Fibroblast of lung (primary cell): ENCODE measurements at regions not wholly inside any gene's neighbourhood (a gene's known extent, or its start where the extent isn't known, plus 50 kb on each side); places are given as distances from the start of the nearest gene placed in this dataset.

ENCODE experiments used
- DNase-seq, 2 donors: peaks; one replicate each; pipeline versions ENCODE4 v3.0.0 to v3.0.0-alpha.2; 2010; ENCODE audit warnings: low read depth in 2 of 2
- H2AFZ ChIP-seq: 2 replicates; pipeline ENCODE4 v1.5.1; 2012; ENCODE audit warnings: low read length, control low read depth, inconsistent platforms
- H3K27ac ChIP-seq: 2 replicates; pipeline ENCODE4 v1.5.1; 2011; ENCODE audit warnings: low read length, control low read depth; ENCODE audit not compliant: insufficient read depth
- H3K27me3 ChIP-seq: 2 replicates; pipeline ENCODE4 v1.5.1; 2011; ENCODE audit warnings: mild to moderate bottlenecking, low read length; ENCODE audit not compliant: control insufficient read depth, insufficient read depth
- H3K36me3 ChIP-seq: 2 replicates; pipeline ENCODE4 v1.5.1; 2011; ENCODE audit warnings: low read length; ENCODE audit not compliant: control insufficient read depth, insufficient read depth
- H3K4me1 ChIP-seq: 2 replicates; pipeline ENCODE4 v1.5.1; 2011; ENCODE audit warnings: low read length; ENCODE audit not compliant: control insufficient read depth, insufficient read depth; ENCODE audit errors: extremely low read depth
- H3K4me2 ChIP-seq: 2 replicates; pipeline ENCODE4 v1.5.1; 2011; ENCODE audit warnings: low read length, control low read depth; ENCODE audit not compliant: insufficient read depth; ENCODE audit errors: extremely low read depth
- H3K4me3 ChIP-seq, 4 experiments: fragments of 200-600 bp in 1 of 4; sonication (generic) in 1 of 4; replicated peaks in 1 of 4; 2 replicates each; pipeline ENCODE4 v1.5.1; 2011 to 2016; ENCODE audit warnings: low read length in 4 of 4, low read depth in 3 of 4, mild to moderate bottlenecking in 3 of 4, control low read depth in 2 of 4, inconsistent platforms in 1 of 4, mixed read lengths in 1 of 4; ENCODE audit not compliant: insufficient read depth in 1 of 4; ENCODE audit errors: control extremely low read depth in 1 of 4
- H3K79me2 ChIP-seq: 2 replicates; pipeline ENCODE4 v1.5.1; 2012; ENCODE audit warnings: mild to moderate bottlenecking, low read length, inconsistent platforms; ENCODE audit not compliant: control insufficient read depth, insufficient read depth
- H3K9ac ChIP-seq: 2 replicates; pipeline ENCODE4 v1.5.1; 2011; ENCODE audit warnings: mild to moderate bottlenecking, low read length, control low read depth; ENCODE audit not compliant: insufficient read depth
- H3K9me3 ChIP-seq: 2 replicates; pipeline ENCODE4 v1.5.1; 2012; ENCODE audit warnings: low read depth, low read length; ENCODE audit not compliant: control insufficient read depth, insufficient read depth
- H4K20me1 ChIP-seq: 2 replicates; pipeline ENCODE4 v1.5.1; 2011; ENCODE audit warnings: low read length; ENCODE audit not compliant: control insufficient read depth, insufficient read depth; ENCODE audit errors: extremely low read depth
- CTCF ChIP-seq, 2 donors: IDR thresholded peaks in 1 of 2; conservative IDR thresholded peaks in 1 of 2; 1 replicate in 1 of 2; 2 replicates in 1 of 2; pipeline ENCODE4 v1.5.1; 2011 to 2012; ENCODE audit warnings: low read length in 2 of 2, control low read depth in 1 of 2, inconsistent platforms in 1 of 2, low read depth in 1 of 2, mild to moderate bottlenecking in 1 of 2
- EZH2 ChIP-seq: IDR thresholded peaks from 2 replicates; pipeline ENCODE4 v1.5.1; 2012; ENCODE audit warnings: low read length, control low read depth, mild to moderate bottlenecking; ENCODE audit errors: missing control alignments

DNA sequence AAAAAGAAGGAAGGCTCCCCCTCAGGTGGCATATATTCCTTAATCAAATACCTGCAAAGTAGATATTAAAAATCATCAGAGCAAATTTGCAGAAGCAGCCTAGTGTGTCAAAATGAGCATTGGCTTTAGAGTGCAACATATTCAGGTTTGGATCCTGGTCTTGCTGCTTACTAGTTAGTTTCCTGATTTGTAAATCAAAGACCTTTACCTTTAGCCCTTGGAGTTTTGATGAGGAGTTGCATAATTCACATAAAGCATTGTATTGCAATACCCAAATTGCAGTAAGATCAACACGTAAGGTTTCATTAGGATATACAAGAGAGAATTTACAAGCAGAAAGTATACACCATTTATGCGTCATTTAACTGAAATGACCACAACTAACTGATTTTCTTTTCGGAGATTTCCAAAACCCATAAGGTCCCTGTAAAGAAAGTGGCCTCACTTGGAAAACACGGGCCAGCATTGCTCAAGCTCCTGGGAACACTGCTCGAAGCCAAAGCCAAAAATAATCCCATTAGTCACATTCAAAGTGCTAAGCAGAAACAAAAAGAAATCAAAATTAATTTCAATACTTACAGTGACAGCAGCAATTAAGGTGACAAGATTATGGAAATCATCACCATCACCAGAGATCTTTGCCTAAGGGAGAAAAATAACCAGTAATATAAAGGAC is 415.9 kb upstream of the ERCC4 start:
- DNase-seq = no peak
- no peak overlapping the region for H3K9ac ChIP-seq
- H3K4me2 ChIP-seq = no peak overlapping the region

GRCh38 chr16:13507530-13507929 is 412.4 kb upstream of the ERCC4 start:
- H2AFZ ChIP-seq = no peak overlapping the region
- no peaks in the 10 kb centered on the region for H4K20me1 ChIP-seq
- no peak overlapping the region for H3K4me3 ChIP-seq
- H3K4me1 ChIP-seq = no peaks in the 10 kb centered on the region
- H3K9me3 ChIP-seq = no peaks in the 10 kb centered on the region
- no peak for TF ChIP-seq CTCF (conservative IDR thresholded peaks at IDR 0.05 in 1 of 2, IDR thresholded peaks at IDR 0.05 in 1 of 2; ENCODE audit: low read depth in 1 of 2, low read length in 2 of 2)
- TF ChIP-seq EZH2 = no peak
- no peaks in the 10 kb centered on the region for H3K27me3 ChIP-seq
- no peak overlapping the region for H3K9ac ChIP-seq
- no peak overlapping the region for H3K4me2 ChIP-seq
- H3K79me2 ChIP-seq = no peaks in the 10 kb centered on the region
- no peak overlapping the region for H3K27ac ChIP-seq
- DNase-seq = no peak
- no peaks in the 10 kb centered on the region for H3K36me3 ChIP-seq

More for the DNA sequence above, 415.9 kb upstream of the ERCC4 start:
- Histone ChIP-seq H3K79me2 (no peaks in the 10 kb centered on the region), H2AFZ (no peak overlapping the region), H3K4me1 (no peaks in the 10 kb centered on the region), H4K20me1 (no peaks in the 10 kb centered on the region), H3K27me3 (no peaks in the 10 kb centered on the region), H3K36me3 (no peaks in the 10 kb centered on the region), H3K27ac (no peak overlapping the region), H3K4me3 (no peak overlapping the region), H3K9me3 (no peaks in the 10 kb centered on the region)
- no peak for TF ChIP-seq EZH2
- TF ChIP-seq CTCF (conservative IDR thresholded peaks at IDR 0.05 in 1 of 2, IDR thresholded peaks at IDR 0.05 in 1 of 2; ENCODE audit: low read depth in 1 of 2, low read length in 2 of 2) = no peak

GRCh38 chr16:13510425-13511151 is 409.4 kb upstream of the ERCC4 start:
- Histone ChIP-seq H3K4me3 (no peak overlapping the region), H3K27me3 (no peaks in the 10 kb centered on the region), H3K27ac (no peak overlapping the region), H3K9me3 (no peaks in the 10 kb centered on the region), H3K9ac (no peak overlapping the region), H3K36me3 (no peaks in the 10 kb centered on the region), H2AFZ (no peak overlapping the region), H3K4me2 (no peak overlapping the region), H3K79me2 (no peaks in the 10 kb centered on the region), H3K4me1 (no peaks in the 10 kb centered on the region), H4K20me1 (no peaks in the 10 kb centered on the region)
- DNase-seq = no peak
- TF ChIP-seq EZH2 (no peak), CTCF (conservative IDR thresholded peaks at IDR 0.05 in 1 of 2, IDR thresholded peaks at IDR 0.05 in 1 of 2; ENCODE audit: low read depth in 1 of 2, low read length in 2 of 2) (no peak)
